Prostate gland (tissue), 2 donors: ENCODE measurements at regions not wholly inside any gene's neighbourhood (a gene's known extent, or its start where the extent isn't known, plus 50 kb on each side); places are given as distances from the start of the nearest gene placed in this dataset.

Experiments
- POLR2A ChIP-seq: fragments of 450-650 bp; IDR thresholded peaks from one replicate; pipeline ENCODE4 v1.6.1; 2016; ENCODE audit warnings: antibody characterized with exemption, mild to moderate bottlenecking
- POLR2AphosphoS5 ChIP-seq: sonication (generic); formaldehyde crosslinking; IDR thresholded peaks from one replicate; pipeline ENCODE4 v1.6.1; 2017; ENCODE audit warnings: antibody characterized with exemption
- TF ChIP-seq, protein P1 (sequence below), 4 experiments: fragments of 200-600 bp in 2 of 4; fragments of 450-650 bp in 2 of 4; sonication (generic) in 2 of 4; IDR thresholded peaks; 1 replicate in 3 of 4; 2 replicates in 1 of 4; pipeline ENCODE4 v1.5.1; 2016 to 2019; ENCODE audit warnings: antibody characterized with exemption in 4 of 4, mild to moderate bottlenecking in 2 of 4, moderate library complexity in 2 of 4

DNA sequence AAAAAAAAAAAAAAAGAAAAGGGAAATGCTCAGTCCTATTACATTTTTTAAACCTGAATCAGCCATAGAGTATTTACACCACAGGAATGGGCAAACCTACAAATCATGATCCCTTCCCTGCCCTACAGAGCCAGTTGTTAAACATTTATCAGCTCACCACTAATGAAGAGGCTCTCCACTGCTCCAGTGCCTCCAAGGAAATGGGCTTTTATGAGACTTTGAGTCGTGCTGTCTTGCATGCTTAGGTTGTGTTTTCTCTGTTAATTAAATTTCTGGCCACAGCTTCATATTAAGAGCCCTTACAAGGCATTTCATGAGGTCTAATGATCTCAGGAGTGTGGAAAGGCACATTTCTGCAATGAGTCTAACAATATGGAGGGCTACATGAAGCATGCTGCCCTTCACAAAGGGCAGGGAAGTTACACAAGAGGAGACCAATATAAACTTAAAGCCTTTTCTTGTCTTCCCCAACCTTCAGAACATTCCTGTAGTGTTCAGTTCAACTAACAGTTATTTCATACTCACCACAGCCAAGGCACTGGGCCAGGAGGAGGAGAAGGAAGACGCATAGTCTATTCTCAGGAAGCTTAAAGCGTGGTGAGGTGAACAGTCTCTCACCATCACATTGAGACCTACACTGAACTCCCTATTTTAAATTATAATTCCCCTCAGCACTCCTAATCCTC is 140.1 kb upstream of the ABCA1 start:
- no peak for TF ChIP-seq POLR2AphosphoS5
- TF ChIP-seq POLR2A: no peak
- TF ChIP-seq, protein P1, sequence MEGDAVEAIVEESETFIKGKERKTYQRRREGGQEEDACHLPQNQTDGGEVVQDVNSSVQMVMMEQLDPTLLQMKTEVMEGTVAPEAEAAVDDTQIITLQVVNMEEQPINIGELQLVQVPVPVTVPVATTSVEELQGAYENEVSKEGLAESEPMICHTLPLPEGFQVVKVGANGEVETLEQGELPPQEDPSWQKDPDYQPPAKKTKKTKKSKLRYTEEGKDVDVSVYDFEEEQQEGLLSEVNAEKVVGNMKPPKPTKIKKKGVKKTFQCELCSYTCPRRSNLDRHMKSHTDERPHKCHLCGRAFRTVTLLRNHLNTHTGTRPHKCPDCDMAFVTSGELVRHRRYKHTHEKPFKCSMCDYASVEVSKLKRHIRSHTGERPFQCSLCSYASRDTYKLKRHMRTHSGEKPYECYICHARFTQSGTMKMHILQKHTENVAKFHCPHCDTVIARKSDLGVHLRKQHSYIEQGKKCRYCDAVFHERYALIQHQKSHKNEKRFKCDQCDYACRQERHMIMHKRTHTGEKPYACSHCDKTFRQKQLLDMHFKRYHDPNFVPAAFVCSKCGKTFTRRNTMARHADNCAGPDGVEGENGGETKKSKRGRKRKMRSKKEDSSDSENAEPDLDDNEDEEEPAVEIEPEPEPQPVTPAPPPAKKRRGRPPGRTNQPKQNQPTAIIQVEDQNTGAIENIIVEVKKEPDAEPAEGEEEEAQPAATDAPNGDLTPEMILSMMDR (IDR thresholded peaks at IDR 0.05): no peak
